H4 (cell line): ENCODE measurements at regions not wholly inside any gene's neighbourhood (a gene's known extent, or its start where the extent isn't known, plus 50 kb on each side); places are given as distances from the start of the nearest gene placed in this dataset.
A peak's percentile ranks its signal among the peaks of the same experiment; 100 is the strongest.

Source experiments
- DNase-seq: peaks from one replicate; pipeline ENCODE4 v3.0.0-alpha.2; 2015; ENCODE audit warnings: low spot score

- DNase-seq = peak; percentile 75
These were observed 191.0 kb downstream of the C1D start for GRCh38 chr2:67871686-67872412.

- no peak for DNase-seq
These were observed 190.3 kb downstream of the C1D start for GRCh38 chr2:67872481-67872880.

GRCh38 chr2:67873916-67874315 lies 188.9 kb downstream of the C1D start:
- no peak for DNase-seq

GRCh38 chr2:67876176-67876575 lies 186.6 kb downstream of the C1D start:
- DNase-seq = no peak

GRCh38 chr2:67877301-67877700 lies 185.5 kb downstream of the C1D start:
- DNase-seq = no peak

- DNase-seq = no peak
These were observed 184.1 kb downstream of the C1D start for GRCh38 chr2:67878743-67879142.

- peak; percentile 9 for DNase-seq
These were observed 183.1 kb downstream of the C1D start for GRCh38 chr2:67879586-67880290.

GRCh38 chr2:67880291-67880761 lies 182.5 kb downstream of the C1D start:
- DNase-seq = no peak

- DNase-seq = no peak
These were observed 181.0 kb downstream of the C1D start for GRCh38 chr2:67881816-67882215.

- no peak for DNase-seq
These were observed 179.3 kb downstream of the C1D start for GRCh38 chr2:67883316-67884087.

GRCh38 chr2:67888351-67889005 lies 174.3 kb downstream of the C1D start:
- DNase-seq = no peak

- no peak for DNase-seq
These were observed 173.7 kb downstream of the C1D start for GRCh38 chr2:67889056-67889455.

- no peak for DNase-seq
These were observed 171.2 kb downstream of the C1D start for GRCh38 chr2:67891642-67892041.

- DNase-seq = no peak
These were observed 170.4 kb downstream of the C1D start for GRCh38 chr2:67892339-67892846.

- no peak for DNase-seq
These were observed 167.4 kb downstream of the C1D start for GRCh38 chr2:67895227-67895941.

GRCh38 chr2:67896076-67896475 lies 166.7 kb downstream of the C1D start:
- no peak for DNase-seq

- DNase-seq = no peak
These were observed 166.3 kb downstream of the C1D start for GRCh38 chr2:67896476-67896875.

- no peak for DNase-seq
These were observed 164.2 kb downstream of the C1D start for GRCh38 chr2:67898595-67898994.

- no peak for DNase-seq
These were observed 163.6 kb downstream of the C1D start for GRCh38 chr2:67899187-67899586.

GRCh38 chr2:67900826-67901225 lies 162.0 kb downstream of the C1D start:
- DNase-seq = no peak

GRCh38 chr2:67904566-67904965 lies 158.2 kb downstream of the C1D start:
- DNase-seq = no peak
